Astrocyte of the spinal cord (primary cell): ENCODE measurements at regions not wholly inside any gene's neighbourhood (a gene's known extent, or its start where the extent isn't known, plus 50 kb on each side); places are given as distances from the start of the nearest gene placed in this dataset.

ENCODE experiments used
- DNase-seq: peaks from one replicate; pipeline ENCODE4 v3.0.0; 2011; ENCODE audit warnings: low read depth, low spot score
- H3K4me3 ChIP-seq: 2 replicates; pipeline ENCODE4 v1.5.1; 2011; ENCODE audit warnings: low read depth, mild to moderate bottlenecking, low read length, moderate library complexity
- CTCF ChIP-seq: IDR thresholded peaks from 2 replicates; pipeline ENCODE4 v1.5.1; 2012; ENCODE audit warnings: low read depth, mild to moderate bottlenecking, low read length, inconsistent platforms
- in situ Hi-C: cut with HindIII; loops from 2 replicates; pipeline ENCODE4 v1.10.0; 2017; ENCODE audit warnings: low sequenced_read_pairs

GRCh38 chr5:57618767-57619381 is 136.3 kb upstream of the ACTBL2 start:
- H3K4me3 ChIP-seq, result no peak overlapping the region
- DNase-seq, result no peak
- TF ChIP-seq CTCF, result no peak
- in situ Hi-C loops, result no loop called here

- in situ Hi-C loops, result no loop called here
- no peak for TF ChIP-seq CTCF
- DNase-seq, result no peak
- no peak overlapping the region for H3K4me3 ChIP-seq
Observed at GRCh38 chr5:57613741-57614140, 131.1 kb upstream of the ACTBL2 start.

- no peak for TF ChIP-seq CTCF
- H3K4me3 ChIP-seq, result no peak overlapping the region
- in situ Hi-C loops, result no loop called here
- no peak for DNase-seq
Observed at GRCh38 chr5:57611177-57611576, 128.6 kb upstream of the ACTBL2 start.

GRCh38 chr5:57608542-57608941 is 125.9 kb upstream of the ACTBL2 start:
- H3K4me3 ChIP-seq, result no peak overlapping the region
- no peak for DNase-seq
- TF ChIP-seq CTCF, result no peak
- in situ Hi-C loops, result no loop called here

- in situ Hi-C loops, result no loop called here
- no peak for DNase-seq
- H3K4me3 ChIP-seq, result no peak overlapping the region
- TF ChIP-seq CTCF, result no peak
Observed at GRCh38 chr5:57601996-57602395, 119.4 kb upstream of the ACTBL2 start.

- H3K4me3 ChIP-seq, result no peak overlapping the region
- in situ Hi-C loops, result no loop called here
- TF ChIP-seq CTCF, result no peak
- DNase-seq, result peak; percentile 51
Observed at GRCh38 chr5:57600321-57600720, 117.7 kb upstream of the ACTBL2 start.

GRCh38 chr5:57598756-57599155 is 116.1 kb upstream of the ACTBL2 start:
- no peak overlapping the region for H3K4me3 ChIP-seq
- in situ Hi-C loops, result no loop called here
- peak; percentile 78 for DNase-seq
- no peak for TF ChIP-seq CTCF
